Fibroblast of skin of left quadriceps (primary cell): ENCODE measurements at regions not wholly inside any gene's neighbourhood (a gene's known extent, or its start where the extent isn't known, plus 50 kb on each side); places are given as distances from the start of the nearest gene placed in this dataset.
"Not testable (repeated sequence)": the region's sequence is repeated elsewhere in the genome, so short reads cannot be mapped to it uniquely, and the experiment has no call there.

Experiments
- DNase-seq, 2 experiments: peaks; one replicate each; pipeline ENCODE4 v3.0.0-alpha.2; 2013; ENCODE audit warnings: low read depth in 2 of 2

DNA sequence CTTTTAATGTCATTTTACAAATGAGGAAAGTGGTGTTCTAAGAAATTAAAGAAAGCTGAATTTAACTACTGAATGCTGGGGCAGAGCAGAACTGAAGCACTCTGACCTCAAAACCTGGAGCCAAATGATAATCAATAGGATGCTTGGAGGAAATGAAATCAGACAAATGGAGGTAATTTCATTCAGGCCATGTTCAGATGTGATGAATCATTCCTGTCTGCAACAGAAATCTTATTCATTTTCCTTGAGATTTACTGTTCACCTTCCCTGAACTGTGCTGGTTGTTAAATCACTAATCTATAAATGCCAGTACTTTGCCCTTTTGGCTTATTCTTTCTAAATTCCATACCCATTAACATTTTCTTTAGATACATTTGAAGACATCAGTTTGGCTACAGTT, 85.6 kb upstream of the SNX7 start:
- no peak for DNase-seq

DNA sequence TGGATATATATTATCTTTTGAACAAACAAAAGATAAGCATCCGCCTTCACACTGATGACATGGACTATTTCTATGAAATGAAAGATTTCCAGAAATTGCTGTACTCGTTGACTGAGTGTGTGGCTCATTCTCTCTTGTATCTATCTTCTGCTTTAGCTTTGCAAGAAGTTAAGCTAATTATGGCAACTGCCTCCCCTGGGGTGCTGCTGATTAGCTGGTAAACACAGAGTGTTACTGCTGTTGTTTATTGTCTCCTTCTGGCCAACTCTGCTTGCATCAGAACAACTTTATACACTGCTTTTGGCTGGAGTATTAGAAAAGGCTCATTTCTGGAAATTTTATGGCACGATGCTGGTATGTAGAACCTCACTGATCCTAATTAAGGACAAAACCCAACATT, 95.6 kb upstream of the SNX7 start:
- no peak for DNase-seq

DNA sequence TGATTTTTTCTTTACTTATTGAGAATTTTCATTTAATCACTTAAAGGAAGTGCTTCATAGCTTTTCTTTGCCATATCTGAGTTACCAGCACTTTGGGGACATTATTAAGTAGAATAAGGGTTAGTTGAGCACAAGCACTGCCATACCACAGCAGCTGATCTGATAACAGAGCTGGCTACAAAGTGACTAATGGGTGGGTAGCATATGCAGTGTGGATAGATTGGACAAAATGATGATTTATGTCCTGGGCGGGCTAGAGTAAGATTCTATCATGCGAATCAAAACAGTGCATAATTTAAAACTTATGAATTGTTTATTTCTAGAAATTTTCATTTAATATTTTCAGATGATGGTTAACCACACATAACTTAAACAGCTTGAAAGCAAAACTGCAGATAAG, 102.2 kb upstream of the SNX7 start:
- DNase-seq, result no peak

DNA sequence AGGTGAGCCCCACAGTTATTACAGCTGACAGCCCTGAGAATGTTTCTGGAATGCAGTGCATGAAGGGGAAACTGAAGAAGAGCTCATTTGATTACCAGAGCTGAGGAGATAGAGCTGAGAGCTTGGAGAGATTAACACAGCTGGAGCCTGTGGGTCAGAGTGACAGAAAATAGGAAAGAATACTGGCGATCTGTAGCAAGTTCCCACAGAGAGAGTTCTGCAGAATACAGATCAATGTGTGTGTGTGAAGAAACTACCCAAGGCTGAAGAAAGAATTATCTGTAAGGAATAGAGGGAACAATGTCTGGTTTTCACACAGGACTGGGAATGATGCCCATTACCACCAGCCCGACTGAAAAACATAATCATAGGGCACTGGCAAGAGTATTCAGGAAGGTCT, 103.6 kb upstream of the SNX7 start:
- DNase-seq, result no peak

DNA sequence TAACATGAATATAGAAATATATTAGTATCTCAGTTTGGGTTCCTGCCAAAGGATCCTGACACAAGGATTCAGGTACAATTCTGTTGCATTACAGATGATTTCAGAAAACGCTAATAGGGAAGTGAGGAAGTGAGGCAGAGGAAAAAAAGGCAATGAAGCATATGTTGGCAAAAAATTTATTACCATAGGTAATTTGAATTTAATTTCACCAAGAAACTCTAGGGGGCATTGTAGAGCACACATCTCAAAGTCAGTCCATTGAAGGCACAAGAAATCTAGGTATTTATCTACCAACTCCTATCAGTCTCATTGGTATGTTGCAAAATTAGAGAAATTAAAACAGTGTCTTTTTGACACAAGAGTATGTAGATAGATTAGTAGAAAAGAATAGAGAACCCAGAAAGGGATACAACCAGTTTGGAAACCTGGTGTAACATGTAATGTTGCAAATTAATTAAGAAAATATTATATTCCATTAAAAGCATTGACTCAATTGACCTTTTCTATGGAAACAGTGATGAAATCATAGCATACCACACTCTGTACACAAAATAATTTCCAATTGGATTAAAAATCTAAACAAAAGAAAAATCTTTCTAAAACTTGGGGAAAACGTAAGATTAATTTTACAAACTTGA, 104.9 kb upstream of the SNX7 start:
- no peak for DNase-seq

DNA sequence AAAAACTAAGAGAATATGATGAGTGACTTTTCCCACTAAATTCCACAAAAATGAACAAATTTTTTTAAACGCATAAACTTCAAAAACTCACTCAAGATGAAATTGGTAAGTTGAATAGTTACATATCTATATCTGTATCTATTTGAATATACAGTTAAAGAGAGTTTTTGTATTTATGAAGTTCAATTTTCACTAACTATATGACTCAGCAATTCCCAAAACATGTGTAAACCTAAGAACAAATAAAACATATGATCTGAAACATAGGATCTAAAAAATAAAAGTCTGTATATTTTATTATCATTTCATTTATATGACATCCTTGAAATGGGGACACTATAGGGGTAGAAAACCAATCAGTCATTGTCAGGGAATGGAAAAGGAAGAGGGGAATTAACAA, 105.7 kb upstream of the SNX7 start:
- DNase-seq, result no peak

DNA sequence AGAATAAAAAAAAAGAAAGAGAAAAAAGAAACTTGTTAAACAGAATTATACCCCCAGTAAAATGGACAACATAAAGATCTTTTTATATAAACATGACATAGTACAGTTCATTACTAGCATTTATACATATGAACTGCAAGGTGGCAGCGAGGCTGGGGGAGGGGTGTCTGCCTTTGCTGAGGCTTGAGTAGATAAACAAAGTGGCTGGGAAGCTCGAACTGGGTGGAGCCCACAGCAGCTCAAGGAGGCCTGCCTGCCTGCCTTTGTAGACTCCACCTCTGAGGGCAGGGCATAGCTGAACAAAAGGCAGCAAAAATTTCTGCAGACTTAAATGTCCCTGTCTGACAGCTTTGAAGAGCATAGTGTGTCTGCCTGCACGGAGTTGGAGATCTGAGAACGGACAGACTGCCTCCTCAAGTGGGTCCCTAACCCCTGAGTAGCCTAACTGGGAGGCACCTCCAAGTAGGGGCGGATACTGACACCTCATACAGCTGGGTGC, 108.9 kb upstream of the SNX7 start:
- not testable (repeated sequence) for DNase-seq

DNA sequence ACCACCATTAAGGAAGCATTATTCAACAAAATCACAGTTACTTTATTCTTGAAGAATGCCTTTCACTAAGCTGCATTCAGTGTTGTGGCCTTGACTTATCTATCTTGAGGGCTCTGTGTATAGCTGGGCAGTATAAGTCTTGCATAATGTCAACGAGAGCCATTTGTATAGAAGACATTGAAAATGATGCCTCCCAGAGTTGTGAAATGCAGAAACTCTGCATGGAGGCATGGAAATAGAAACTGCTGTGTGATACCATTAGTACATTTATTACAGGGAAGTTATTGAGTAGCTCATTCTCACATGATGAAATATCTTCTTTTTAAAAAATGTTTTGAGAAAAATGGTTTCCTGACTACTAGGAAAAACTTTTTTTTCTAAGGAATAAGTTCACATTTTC, 111.4 kb upstream of the SNX7 start:
- no peak for DNase-seq

DNA sequence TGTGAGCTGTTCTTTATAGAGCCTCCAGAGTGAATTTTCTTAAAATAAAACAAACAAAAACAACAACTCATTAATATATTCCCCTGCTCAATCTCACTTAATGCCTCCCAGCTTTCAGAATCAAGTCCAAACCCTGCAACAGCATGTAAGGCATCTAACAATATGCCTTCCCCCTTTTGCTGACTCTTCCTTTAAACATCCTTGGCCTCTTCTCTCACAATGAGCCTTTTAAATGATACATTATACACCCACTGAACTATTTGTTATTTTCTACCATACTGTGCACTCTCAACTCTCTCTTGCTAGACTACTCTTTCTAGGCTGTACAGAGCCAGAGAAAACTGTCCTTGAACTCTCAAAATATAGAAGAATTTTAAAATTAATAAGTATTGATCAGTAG, 115.2 kb upstream of the SNX7 start:
- no peak for DNase-seq

DNA sequence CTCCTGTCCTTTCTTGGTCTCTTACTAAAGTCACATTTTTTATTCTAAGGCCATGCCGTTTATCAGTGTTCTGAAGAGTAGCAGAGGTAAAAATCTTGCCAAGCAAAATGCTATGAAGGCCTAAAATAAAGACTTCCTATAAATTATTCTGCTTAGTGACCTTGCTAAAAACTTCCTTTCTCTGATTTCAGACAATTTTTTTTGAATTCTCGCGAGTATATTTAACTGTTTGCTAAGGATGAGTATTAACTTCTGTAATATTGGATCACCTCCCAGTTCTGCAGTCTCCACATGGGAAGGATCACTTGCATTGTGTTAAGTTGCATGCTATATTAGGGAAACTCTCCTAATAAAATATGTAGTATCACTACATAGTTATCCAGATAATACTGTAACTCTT, 123.4 kb upstream of the SNX7 start:
- no peak for DNase-seq

DNA sequence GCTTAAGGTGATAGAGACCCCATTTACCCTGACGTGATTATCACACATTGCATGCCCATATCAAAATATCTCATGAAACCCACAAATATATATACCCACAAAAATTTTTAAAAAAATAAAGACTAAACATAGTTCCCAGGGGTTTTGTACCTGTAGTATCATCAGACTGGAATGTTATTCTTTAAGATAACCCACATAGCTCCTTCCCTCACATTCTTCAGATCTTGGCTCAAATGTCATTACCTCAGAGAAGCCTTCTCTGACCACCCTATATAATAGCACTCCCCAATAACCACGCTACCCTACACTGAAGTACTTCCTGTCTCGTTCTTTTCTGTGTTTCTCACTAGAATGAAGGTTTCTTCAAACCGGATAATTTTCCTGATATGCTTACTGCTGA, 138.3 kb upstream of the SNX7 start:
- DNase-seq, result peak in 1 of 2 experiments; percentile 0

DNA sequence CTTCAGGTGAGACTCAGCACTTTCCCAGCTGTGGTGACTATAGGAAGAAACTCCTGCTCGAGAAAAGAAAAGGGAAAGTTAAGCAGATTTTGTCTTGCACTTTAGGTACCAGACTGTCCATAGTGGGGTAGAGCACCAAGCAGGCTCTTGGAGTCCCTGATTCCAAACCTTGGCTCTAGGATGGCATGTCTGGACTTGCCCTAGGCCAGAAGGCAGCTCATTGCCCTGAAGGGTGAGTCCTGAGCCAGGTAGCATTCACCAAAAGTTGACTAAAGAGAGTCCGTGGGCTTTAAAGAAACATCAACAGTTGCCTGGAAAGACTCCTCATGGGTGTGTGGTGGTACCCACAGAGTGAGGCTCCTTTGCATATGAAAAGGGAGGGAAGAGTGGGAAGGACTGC, 145.2 kb upstream of the SNX7 start:
- DNase-seq, result no peak

DNA sequence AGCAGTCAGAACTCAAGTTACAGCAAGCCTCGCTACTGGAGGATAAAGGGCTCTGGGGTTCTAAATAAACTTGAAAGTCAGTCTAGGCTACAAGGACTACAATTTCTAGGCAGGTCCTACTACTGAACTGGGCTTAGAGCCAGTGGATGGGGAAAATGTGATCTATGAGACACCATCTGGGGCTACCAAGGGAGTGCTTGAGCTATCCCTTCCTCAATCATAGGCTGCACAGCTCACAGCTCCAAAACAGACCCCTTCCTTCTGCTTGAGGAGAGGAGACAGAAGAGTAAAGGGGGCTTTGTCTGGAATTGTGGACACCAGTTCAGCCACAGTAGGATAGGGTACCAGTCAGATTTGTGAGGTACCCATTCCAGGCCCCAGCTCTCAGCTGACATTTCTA, 145.8 kb upstream of the SNX7 start:
- no peak for DNase-seq

DNA sequence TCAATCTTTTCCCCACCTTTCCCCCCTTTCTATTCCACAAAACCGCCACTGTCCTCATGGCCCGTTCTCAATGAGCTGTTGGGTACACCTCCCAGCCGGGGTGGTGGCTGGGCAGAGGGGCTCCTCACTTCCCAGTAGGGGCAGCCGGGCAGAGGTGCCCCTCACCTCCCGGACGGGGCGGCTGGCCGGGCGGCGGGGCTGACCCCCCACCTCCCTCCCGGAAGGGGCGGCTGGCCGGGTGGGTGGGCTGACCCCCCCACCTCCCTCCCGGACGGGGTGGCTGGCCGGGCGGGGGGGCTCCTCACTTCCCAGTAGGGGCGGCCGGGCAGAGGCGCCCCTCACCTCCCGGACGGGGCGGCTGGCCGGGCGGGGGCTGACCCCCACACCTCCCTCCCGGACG, 149.3 kb upstream of the SNX7 start:
- not testable (repeated sequence) for DNase-seq

DNA sequence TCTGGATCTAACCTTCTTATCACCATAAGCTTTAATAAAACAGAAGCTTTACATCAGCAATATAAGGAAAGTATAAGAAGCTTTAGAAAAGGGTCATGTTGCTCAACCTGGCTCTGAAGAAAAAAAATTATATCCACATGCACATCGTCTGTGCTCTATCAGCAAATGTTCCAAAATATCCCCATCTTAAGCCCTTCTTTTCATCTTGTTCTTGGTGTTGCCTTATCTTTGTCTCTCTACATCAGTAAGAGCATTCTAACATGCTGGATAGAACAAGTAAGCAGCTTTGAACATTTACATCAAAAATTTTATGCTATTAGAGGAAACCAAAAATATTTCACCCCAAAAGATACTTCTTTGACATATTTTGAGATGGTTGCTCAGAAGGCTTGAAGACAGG, 157.8 kb upstream of the SNX7 start:
- no peak for DNase-seq

DNA sequence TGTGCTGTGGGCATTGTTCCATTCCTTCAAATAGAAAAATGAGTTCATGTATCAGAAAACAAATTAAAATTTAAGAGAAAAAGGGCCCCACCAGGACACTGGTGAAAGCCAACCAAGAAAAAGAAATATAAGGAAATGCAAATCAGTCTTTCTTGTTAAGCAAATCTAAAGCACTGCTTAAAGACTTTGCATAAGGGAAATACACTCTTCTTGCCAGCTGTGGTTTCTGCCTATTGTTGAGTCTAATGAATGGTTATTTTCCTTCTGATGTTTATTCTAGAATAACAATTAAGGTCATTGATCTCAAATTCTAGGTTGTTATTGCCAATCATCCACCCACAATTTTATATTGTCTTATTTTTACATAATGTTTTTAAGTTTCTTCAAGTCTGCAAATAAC, 158.6 kb upstream of the SNX7 start:
- DNase-seq, result no peak

DNA sequence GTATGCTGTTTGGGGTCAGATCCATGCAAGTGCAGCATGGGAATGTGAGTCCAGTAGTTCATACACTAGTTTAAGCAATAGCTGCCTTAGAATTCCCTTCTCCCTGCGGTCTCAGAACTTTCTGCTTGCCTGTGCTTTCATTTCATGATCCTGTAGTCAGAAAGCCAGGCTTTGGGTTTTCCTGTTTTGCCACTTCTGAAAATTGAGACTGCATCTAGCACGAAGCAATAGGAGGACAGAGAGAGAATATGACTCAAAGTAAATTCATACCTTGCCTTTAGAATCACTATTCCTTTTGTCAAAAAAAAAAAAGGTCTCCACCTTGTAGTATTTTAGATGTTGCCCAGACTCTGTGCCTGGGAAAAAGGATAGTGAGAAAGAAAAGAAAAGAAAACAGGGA, 161.2 kb upstream of the SNX7 start:
- DNase-seq, result no peak

DNA sequence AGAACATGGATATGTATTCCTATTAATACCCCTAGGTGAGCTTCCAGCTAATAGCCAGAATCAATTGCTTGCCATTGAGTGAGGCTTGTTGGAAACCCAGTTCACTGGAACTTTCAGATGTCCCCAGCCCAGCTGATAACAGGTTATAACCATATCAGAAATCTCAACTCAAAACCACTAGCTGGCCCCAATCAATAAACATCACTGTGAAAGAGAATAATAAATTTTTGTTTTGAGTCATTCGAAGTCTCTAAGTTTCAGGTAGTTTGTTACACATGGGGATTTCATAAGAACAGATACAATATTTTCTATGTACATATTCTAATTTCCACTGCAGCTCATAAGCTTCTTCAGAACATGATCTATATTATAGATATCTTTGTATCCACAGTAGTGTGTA, 162.9 kb upstream of the SNX7 start:
- no peak for DNase-seq

DNA sequence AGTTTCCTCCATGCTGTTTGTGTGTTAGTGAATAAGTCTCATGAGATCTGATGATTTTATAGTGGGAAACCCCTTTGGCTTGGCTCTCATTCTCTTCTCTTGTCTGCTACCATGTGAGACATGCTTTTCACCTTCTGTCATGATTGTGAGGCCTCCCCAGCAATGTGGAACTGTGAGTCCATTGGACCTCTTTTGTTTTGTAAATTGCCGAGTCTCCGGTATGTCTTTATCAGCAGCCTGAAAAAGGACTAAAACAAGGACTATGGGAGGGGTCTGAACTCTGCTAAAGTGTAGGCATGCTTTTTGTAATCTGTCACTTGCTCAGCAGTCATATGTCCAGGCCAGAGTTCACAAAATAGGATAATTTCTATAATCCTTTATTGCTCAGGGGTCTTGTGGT, 164.0 kb upstream of the SNX7 start:
- no peak for DNase-seq

DNA sequence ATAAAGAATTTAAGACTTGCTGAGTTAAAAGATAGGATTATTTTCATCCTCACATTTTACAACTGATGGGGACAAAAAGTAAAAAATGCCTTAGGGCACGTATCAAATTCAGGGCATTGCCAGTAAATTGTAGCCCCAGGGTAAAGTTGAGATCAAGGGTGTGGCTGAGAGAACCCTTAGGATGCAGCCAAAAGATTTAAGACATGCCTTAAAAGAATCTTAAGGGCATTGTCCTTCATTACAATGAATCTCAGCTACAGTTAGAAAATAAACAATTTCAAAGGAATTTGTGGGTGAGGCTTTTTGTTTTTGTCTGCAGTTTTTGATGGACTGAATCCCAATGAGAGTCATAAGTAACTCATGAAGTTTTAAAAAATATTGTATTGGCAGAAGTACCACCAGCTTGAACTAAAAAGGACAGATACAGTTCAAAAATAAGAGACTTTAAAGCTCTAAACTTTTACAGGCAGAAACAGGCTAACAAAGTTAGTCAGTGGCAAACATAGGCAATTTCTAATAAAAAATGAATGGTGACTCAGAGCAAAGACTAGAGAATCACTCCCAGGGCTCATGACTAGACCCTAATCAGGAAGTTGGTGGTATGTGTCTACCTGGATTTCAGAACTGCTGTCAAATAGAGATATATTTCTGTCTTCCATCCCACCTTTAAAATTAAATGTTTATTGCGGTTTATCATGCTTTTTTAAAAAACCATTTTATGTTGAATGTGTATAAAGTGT, 165.1 kb upstream of the SNX7 start:
- DNase-seq, result no peak

DNA sequence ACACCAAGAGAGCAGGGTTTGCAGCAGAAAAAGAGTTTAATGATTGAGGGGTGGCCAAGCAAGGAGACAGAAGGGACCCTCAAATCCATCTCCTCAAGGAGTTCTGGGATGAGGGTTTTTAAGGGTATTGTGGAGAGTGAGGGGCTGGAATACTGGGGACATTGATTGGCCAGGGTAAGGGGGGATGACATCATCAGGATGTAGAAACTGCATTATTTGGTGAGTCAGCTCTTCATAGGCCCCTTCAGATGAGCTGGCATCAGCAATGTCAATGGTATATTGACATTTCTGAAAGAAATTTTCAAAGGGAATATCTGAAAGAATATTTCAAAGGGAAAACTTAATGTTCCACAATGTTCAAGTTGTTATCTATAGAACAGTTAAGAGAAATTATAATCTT, 168.1 kb upstream of the SNX7 start:
- DNase-seq, result no peak

DNA sequence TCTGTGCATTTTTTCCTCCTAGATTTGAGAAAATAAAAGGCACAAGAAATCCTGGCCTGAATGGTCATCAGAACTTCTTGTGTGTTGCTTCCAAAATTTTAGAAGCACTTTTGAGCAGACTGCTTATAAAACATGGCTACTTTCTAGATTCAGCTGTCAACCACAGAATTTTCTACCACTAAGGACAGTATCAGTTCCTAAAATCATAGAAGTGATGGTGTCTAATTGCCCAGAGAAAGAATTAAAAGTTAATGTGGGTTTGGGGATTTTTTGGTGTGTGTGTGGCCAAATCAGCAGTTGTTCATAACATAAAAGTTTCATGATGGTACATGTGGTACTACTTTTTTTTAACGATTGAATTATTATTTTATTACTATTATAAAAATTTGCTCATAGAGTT, 171.4 kb upstream of the SNX7 start:
- DNase-seq, result no peak

DNA sequence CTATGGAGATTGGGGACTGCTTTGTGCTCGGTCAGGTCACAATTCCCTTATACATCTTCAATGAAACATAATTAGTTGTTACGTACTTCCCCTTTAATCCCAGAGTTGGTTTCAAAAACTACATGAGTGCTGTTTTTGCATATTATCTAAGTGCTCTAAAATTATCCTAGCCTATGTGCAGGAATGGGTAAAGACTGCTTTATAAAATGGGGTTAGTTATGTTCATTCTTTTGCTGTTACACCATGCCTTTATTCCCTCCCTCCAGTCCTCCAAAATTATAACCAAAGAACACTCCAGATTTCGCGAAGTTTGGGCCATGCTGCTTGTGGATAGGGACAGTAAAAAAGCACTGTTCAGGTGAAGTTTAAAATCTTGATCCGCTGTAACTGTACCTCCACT, 173.9 kb upstream of the SNX7 start:
- no peak for DNase-seq

DNA sequence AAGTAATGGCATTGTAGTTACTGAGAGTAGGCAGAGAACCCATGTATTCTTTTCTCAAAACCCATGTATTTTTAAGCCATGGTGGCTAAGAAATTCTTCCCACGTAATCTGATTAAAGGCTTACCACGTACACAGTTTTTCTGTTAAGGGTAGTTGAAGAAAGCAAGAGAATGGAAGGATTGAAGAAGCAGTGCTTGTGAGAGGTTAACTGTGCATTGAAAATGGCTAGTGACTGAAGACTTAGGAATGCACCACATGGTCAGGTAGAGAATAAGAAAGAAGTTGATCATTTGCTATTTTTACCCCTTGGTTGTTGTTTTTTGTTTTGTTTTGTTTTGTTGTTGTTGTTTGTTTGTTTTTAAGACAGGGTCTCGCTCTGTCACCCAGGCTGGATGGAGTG, 178.9 kb upstream of the SNX7 start:
- DNase-seq, result no peak
